ENCODE measurements at regions not wholly inside any gene's neighbourhood (a gene's known extent, or its start where the extent isn't known, plus 50 kb on each side); places are given as distances from the start of the nearest gene placed in this dataset.

DNA sequence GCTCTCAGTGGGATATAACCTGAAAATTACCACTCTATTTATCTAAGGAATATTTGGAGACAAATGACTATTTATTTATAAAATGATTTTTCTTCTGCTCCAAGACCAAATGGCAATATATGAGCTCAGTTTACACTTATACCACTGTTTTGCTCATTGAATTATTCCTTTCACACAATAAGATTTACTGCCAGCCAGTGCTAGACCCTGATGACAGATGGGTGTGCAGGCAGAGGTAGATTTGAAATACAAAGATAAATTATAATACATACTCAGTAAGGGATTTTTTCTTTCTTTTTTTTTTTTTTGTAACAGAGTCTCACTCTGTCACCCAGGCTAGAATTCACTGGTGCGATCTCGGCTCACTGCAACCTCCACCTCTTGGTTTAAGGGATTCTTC, 980.3 kb downstream of the EPHA3 start:
- Histone ChIP-seq H3K27me3 (ENCODE audit: control insufficient read depth, insufficient read depth, low read length) (no peaks in the 10 kb centered on the region), H3K4me3 (ENCODE audit: low read depth, low read length) (no peak overlapping the region), H3K36me3 (ENCODE audit: control insufficient read depth, insufficient read depth, low read length) (no peaks in the 10 kb centered on the region)
- TF ChIP-seq, protein P1, sequence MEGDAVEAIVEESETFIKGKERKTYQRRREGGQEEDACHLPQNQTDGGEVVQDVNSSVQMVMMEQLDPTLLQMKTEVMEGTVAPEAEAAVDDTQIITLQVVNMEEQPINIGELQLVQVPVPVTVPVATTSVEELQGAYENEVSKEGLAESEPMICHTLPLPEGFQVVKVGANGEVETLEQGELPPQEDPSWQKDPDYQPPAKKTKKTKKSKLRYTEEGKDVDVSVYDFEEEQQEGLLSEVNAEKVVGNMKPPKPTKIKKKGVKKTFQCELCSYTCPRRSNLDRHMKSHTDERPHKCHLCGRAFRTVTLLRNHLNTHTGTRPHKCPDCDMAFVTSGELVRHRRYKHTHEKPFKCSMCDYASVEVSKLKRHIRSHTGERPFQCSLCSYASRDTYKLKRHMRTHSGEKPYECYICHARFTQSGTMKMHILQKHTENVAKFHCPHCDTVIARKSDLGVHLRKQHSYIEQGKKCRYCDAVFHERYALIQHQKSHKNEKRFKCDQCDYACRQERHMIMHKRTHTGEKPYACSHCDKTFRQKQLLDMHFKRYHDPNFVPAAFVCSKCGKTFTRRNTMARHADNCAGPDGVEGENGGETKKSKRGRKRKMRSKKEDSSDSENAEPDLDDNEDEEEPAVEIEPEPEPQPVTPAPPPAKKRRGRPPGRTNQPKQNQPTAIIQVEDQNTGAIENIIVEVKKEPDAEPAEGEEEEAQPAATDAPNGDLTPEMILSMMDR (IDR thresholded peaks at IDR 0.05; ENCODE audit: insufficient read depth, low read length, severe bottlenecking) = no peak
- DNase-seq (ENCODE audit: low read depth) = no peak
- no peak for FAIRE-seq

DNA sequence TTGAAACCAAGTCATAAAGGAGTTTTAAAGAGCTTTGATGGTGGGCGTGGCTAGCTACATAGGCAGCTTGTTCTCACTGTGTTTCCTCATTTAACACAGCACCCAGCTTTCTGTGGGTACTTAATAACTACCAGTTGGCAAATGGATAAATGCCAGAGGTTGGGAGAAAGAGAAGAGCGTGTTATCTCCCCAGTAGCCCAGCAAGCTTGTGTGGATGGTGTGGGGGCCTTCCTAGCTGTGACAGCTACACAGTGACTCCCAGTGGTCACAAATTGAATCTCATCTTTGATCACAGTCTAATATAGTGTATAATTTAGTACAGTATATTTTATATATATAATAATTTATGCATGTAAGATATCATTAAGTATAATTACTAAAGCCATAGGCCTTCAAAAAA, 984.1 kb downstream of the EPHA3 start:
- H3K36me3 ChIP-seq (ENCODE audit: control insufficient read depth, insufficient read depth, low read length) = no peaks in the 10 kb centered on the region
- no peaks in the 10 kb centered on the region for H3K27me3 ChIP-seq (ENCODE audit: control insufficient read depth, insufficient read depth, low read length)
- no peak overlapping the region for H3K4me3 ChIP-seq (ENCODE audit: low read depth, low read length)
- TF ChIP-seq, protein P1 (IDR thresholded peaks at IDR 0.05; ENCODE audit: insufficient read depth, low read length, severe bottlenecking) = peak; percentile 45
- DNase-seq (ENCODE audit: low read depth) (peak; percentile 36), FAIRE-seq (no peak)

DNA sequence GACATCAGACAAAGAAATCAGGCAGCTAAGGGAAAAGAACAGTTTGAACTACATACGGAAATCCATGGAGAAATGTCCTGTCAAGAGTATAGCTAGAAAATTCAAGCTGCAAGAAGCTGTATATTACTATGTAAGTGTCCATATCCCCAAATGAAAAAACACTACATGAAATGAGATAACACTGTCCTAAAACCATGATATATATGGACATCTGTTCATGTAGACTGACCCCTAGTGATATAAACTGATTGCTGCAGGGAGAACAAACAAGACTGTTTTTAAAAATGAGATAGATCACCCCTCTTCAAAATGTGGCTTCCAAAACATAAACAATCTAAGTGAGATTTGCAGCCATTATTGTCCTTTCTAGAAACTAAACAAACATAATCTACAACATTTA, 985.6 kb downstream of the EPHA3 start:
- FAIRE-seq = no peak
- Histone ChIP-seq H3K36me3 (ENCODE audit: control insufficient read depth, insufficient read depth, low read length) (no peaks in the 10 kb centered on the region), H3K27me3 (ENCODE audit: control insufficient read depth, insufficient read depth, low read length) (no peaks in the 10 kb centered on the region), H3K4me3 (ENCODE audit: low read depth, low read length) (no peak overlapping the region)
- DNase-seq (ENCODE audit: low read depth) = peak; percentile 30
- TF ChIP-seq, protein P1 (IDR thresholded peaks at IDR 0.05; ENCODE audit: insufficient read depth, low read length, severe bottlenecking) = peak; percentile 37

DNA sequence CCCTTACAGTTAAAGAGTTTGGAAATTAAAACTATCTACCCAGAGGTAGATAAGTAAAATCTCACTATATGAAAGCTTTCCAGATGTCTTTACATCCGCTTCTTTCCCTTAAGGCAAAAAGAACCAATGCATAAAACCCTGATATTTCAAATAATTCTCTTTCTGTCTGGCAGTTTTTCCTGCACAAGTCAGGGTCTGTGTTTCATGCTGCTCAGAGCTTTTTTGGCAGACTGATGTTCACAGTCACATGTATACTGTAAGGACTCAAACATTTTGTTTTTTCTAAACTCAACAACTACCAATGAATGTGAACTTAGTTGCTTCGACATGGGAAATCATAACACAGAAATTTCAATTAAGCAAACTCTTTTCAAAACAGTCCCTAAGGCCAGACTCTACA, 988.4 kb downstream of the EPHA3 start:
- Histone ChIP-seq H3K27me3 (ENCODE audit: control insufficient read depth, insufficient read depth, low read length) (no peaks in the 10 kb centered on the region), H3K36me3 (ENCODE audit: control insufficient read depth, insufficient read depth, low read length) (no peaks in the 10 kb centered on the region), H3K4me3 (ENCODE audit: low read depth, low read length) (no peak overlapping the region)
- no peak for DNase-seq (ENCODE audit: low read depth)
- TF ChIP-seq, protein P1 (IDR thresholded peaks at IDR 0.05; ENCODE audit: insufficient read depth, low read length, severe bottlenecking) = no peak
- FAIRE-seq = no peak

DNA sequence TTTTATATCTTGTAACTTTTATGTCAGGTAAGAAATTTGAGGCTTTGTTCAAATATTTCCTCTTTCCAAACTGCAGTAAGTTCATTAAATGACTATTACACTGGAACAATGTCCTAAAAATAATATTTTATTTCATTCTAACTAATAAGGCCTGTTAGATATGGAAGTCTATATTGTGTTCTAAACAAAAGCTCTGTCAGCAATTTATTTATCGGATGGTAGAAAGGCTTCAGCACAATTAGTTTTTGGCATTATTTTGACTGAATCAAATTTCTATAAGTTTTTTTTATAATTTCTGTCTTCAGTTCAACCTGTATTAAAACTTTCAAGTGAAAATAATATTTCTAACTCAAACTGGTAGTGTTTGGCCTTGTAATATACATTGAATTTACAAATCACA, 992.1 kb downstream of the EPHA3 start:
- TF ChIP-seq, protein P1 (IDR thresholded peaks at IDR 0.05; ENCODE audit: insufficient read depth, low read length, severe bottlenecking) = no peak
- no peaks in the 10 kb centered on the region for H3K27me3 ChIP-seq (ENCODE audit: control insufficient read depth, insufficient read depth, low read length)
- FAIRE-seq (no peak), DNase-seq (ENCODE audit: low read depth) (no peak)
- H3K36me3 ChIP-seq (ENCODE audit: control insufficient read depth, insufficient read depth, low read length) = no peaks in the 10 kb centered on the region
- no peak overlapping the region for H3K4me3 ChIP-seq (ENCODE audit: low read depth, low read length)

DNA sequence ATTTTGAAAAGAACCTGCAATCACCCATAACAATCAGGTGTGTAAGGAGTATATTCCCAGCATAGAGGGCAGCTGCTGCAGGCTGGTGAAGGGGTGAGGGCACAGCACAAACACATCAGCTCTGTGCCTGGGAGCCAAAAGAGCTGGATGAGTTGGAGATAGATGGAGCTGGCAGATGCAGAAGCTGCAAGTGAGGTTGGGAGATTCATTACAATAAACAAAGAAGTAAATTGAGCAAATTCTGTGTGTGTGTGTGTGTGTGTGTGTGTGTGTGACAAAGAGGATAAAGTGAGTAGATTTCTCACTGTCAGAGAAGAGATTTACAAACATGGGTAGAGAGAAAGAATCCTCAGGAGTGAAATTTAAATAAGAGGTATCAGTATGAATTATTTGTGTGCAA, 994.7 kb downstream of the EPHA3 start:
- no peaks in the 10 kb centered on the region for H3K36me3 ChIP-seq (ENCODE audit: control insufficient read depth, insufficient read depth, low read length)
- DNase-seq (ENCODE audit: low read depth) (no peak), FAIRE-seq (no peak)
- no peak overlapping the region for H3K4me3 ChIP-seq (ENCODE audit: low read depth, low read length)
- TF ChIP-seq, protein P1 (IDR thresholded peaks at IDR 0.05; ENCODE audit: insufficient read depth, low read length, severe bottlenecking) = no peak
- no peaks in the 10 kb centered on the region for H3K27me3 ChIP-seq (ENCODE audit: control insufficient read depth, insufficient read depth, low read length)
